ENCODE measurements at regions not wholly inside any gene's neighbourhood (a gene's known extent, or its start where the extent isn't known, plus 50 kb on each side); places are given as distances from the start of the nearest gene placed in this dataset.

GRCh38 chr5:110341836-110342235 is 384.6 kb downstream of the TMEM232 start:
- Histone ChIP-seq H3K9ac (ENCODE audit: low read length) (no peak overlapping the region), H3K4me1 (ENCODE audit: control insufficient read depth, insufficient read depth, low read length) (peaks cover 62% of the 10 kb centered on the region), H3K27me3 (replicated peaks; ENCODE audit: control insufficient read depth, insufficient read depth, low read length) (no peaks in the 10 kb centered on the region), H3K9me3 (ENCODE audit: control insufficient read depth, low read length) (no peaks in the 10 kb centered on the region), H3K4me3 (ENCODE audit: low read length) (no peak overlapping the region), H3K36me3 (ENCODE audit: control insufficient read depth, insufficient read depth, low read length, severe bottlenecking) (no peaks in the 10 kb centered on the region)
- DNase-seq (ENCODE audit: low read depth): no peak

GRCh38 chr5:110342683-110343082 is 383.8 kb downstream of the TMEM232 start:
- Histone ChIP-seq H3K27me3 (replicated peaks; ENCODE audit: control insufficient read depth, insufficient read depth, low read length) (no peaks in the 10 kb centered on the region), H3K9ac (ENCODE audit: low read length) (no peak overlapping the region), H3K4me3 (ENCODE audit: low read length) (no peak overlapping the region), H3K4me1 (ENCODE audit: control insufficient read depth, insufficient read depth, low read length) (peaks cover 66% of the 10 kb centered on the region), H3K9me3 (ENCODE audit: control insufficient read depth, low read length) (no peaks in the 10 kb centered on the region), H3K36me3 (ENCODE audit: control insufficient read depth, insufficient read depth, low read length, severe bottlenecking) (no peaks in the 10 kb centered on the region)
- no peak for DNase-seq (ENCODE audit: low read depth)

DNA sequence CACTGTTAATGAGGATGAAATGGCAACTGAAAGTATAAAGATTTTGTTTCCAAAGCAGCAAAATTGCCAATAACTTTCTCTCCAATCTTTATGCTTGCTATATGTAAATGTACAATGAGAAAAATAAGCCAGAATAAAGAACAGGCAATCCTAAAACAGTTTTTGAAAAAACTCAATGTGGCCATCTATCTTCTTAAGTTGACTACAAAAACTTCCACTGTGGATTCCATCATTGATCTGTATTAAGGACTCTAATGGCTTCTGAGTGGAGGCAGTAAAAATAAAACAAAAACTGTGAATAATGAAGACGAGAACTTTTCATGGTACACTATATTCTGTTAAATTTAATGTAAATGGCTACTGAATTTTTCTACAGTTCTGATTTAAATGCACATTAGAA is 382.9 kb downstream of the TMEM232 start:
- Histone ChIP-seq H3K36me3 (ENCODE audit: control insufficient read depth, insufficient read depth, low read length, severe bottlenecking) (no peaks in the 10 kb centered on the region), H3K9me3 (ENCODE audit: control insufficient read depth, low read length) (no peaks in the 10 kb centered on the region), H3K4me3 (ENCODE audit: low read length) (no peak overlapping the region), H3K4me1 (ENCODE audit: control insufficient read depth, insufficient read depth, low read length) (peaks cover 58% of the 10 kb centered on the region), H3K27me3 (replicated peaks; ENCODE audit: control insufficient read depth, insufficient read depth, low read length) (no peaks in the 10 kb centered on the region), H3K9ac (ENCODE audit: low read length) (no peak overlapping the region)
- DNase-seq (ENCODE audit: low read depth): no peak

GRCh38 chr5:110345623-110346022 is 380.8 kb downstream of the TMEM232 start:
- H3K9me3 ChIP-seq (ENCODE audit: control insufficient read depth, low read length): no peaks in the 10 kb centered on the region
- no peaks in the 10 kb centered on the region for H3K27me3 ChIP-seq (replicated peaks; ENCODE audit: control insufficient read depth, insufficient read depth, low read length)
- no peak overlapping the region for H3K4me3 ChIP-seq (ENCODE audit: low read length)
- DNase-seq (ENCODE audit: low read depth): no peak
- H3K36me3 ChIP-seq (ENCODE audit: control insufficient read depth, insufficient read depth, low read length, severe bottlenecking): no peaks in the 10 kb centered on the region
- H3K4me1 ChIP-seq (ENCODE audit: control insufficient read depth, insufficient read depth, low read length): peaks cover 48% of the 10 kb centered on the region
- no peak overlapping the region for H3K9ac ChIP-seq (ENCODE audit: low read length)

DNA sequence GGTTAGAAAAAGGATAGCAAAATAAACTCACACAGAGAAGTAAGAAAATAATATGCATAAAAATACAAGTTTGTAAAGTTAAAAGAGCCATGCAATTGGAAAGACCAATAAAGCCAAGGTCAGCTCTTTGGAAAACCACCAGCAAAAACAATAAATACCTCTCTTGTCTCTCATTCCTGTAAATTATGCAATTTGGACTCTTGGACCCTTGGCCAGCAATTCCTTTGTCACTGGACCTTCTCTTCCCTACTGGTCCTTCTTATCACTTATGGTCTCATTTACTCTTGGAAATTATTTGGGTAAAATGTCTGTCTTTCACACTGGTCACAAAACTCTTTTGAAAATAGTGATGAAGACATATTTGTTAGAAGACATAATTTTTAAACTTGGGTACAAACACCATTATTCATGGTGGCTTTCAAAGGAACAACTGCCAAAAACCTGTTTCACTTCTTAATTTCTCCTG is 379.5 kb downstream of the TMEM232 start:
- no peak for DNase-seq (ENCODE audit: low read depth)
- Histone ChIP-seq H3K9ac (ENCODE audit: low read length) (no peak overlapping the region), H3K4me1 (ENCODE audit: control insufficient read depth, insufficient read depth, low read length) (peaks cover 47% of the 10 kb centered on the region), H3K4me3 (ENCODE audit: low read length) (no peak overlapping the region), H3K27me3 (replicated peaks; ENCODE audit: control insufficient read depth, insufficient read depth, low read length) (no peaks in the 10 kb centered on the region), H3K36me3 (ENCODE audit: control insufficient read depth, insufficient read depth, low read length, severe bottlenecking) (no peaks in the 10 kb centered on the region), H3K9me3 (ENCODE audit: control insufficient read depth, low read length) (no peaks in the 10 kb centered on the region)

GRCh38 chr5:110347781-110348180 is 378.7 kb downstream of the TMEM232 start:
- no peak overlapping the region for H3K4me3 ChIP-seq (ENCODE audit: low read length)
- H3K36me3 ChIP-seq (ENCODE audit: control insufficient read depth, insufficient read depth, low read length, severe bottlenecking): no peaks in the 10 kb centered on the region
- DNase-seq (ENCODE audit: low read depth): no peak
- H3K9ac ChIP-seq (ENCODE audit: low read length): no peak overlapping the region
- no peaks in the 10 kb centered on the region for H3K9me3 ChIP-seq (ENCODE audit: control insufficient read depth, low read length)
- H3K27me3 ChIP-seq (replicated peaks; ENCODE audit: control insufficient read depth, insufficient read depth, low read length): no peaks in the 10 kb centered on the region
- H3K4me1 ChIP-seq (ENCODE audit: control insufficient read depth, insufficient read depth, low read length): peaks cover 39% of the 10 kb centered on the region

DNA sequence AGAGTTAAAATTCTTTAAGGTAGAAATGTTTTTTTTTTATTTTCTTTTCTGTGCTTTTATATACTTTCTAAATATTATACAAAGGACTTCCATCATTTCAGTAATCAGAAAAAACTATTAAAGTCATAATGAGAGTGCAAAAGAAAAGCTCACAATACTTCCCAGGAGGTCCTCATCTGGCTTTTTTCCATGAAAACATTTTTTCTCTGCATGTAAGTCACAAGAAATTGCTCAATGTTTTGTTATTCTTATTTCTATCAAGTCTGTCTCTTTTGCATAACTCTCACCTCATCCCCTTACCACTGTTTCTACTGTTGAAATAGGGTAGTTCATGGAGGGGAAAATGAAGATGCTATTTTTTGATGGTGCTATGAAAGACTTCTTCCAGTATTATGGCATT is 375.0 kb downstream of the TMEM232 start:
- no peaks in the 10 kb centered on the region for H3K27me3 ChIP-seq (replicated peaks; ENCODE audit: control insufficient read depth, insufficient read depth, low read length)
- no peaks in the 10 kb centered on the region for H3K9me3 ChIP-seq (ENCODE audit: control insufficient read depth, low read length)
- DNase-seq (ENCODE audit: low read depth): peak; percentile 83
- H3K36me3 ChIP-seq (ENCODE audit: control insufficient read depth, insufficient read depth, low read length, severe bottlenecking): no peaks in the 10 kb centered on the region
- H3K4me3 ChIP-seq (ENCODE audit: low read length): no peak overlapping the region
- H3K9ac ChIP-seq (ENCODE audit: low read length): no peak overlapping the region
- H3K4me1 ChIP-seq (ENCODE audit: control insufficient read depth, insufficient read depth, low read length): peaks cover 45% of the 10 kb centered on the region

DNA sequence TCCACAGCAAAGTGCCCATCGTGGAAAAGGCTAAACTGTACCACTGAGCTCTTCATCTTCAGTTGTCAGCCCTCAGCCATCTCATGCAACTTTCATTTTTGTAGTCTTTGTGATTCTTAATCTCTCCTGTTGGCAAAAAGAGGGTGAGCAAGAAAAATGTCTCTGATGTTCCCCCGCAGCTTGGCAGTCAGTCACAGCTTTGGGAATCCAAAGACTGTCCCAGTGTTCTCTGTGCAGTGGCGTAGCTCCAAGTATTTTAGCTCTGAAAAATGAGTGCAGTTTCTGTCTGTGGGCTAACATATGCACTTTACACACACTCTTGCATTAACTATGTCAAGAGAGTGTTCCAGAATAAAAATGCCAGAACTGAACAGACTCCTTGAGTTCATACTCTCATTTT is 372.2 kb downstream of the TMEM232 start:
- Histone ChIP-seq H3K27me3 (replicated peaks; ENCODE audit: control insufficient read depth, insufficient read depth, low read length) (no peaks in the 10 kb centered on the region), H3K4me1 (ENCODE audit: control insufficient read depth, insufficient read depth, low read length) (peaks cover 47% of the 10 kb centered on the region), H3K9me3 (ENCODE audit: control insufficient read depth, low read length) (no peaks in the 10 kb centered on the region), H3K36me3 (ENCODE audit: control insufficient read depth, insufficient read depth, low read length, severe bottlenecking) (no peaks in the 10 kb centered on the region), H3K9ac (ENCODE audit: low read length) (peak overlapping the region; percentile 53), H3K4me3 (ENCODE audit: low read length) (peak overlapping the region; percentile 43)
- peak; percentile 45 for DNase-seq (ENCODE audit: low read depth)

GRCh38 chr5:110354915-110355644 is 371.4 kb downstream of the TMEM232 start:
- DNase-seq (ENCODE audit: low read depth): no peak
- no peaks in the 10 kb centered on the region for H3K27me3 ChIP-seq (replicated peaks; ENCODE audit: control insufficient read depth, insufficient read depth, low read length)
- H3K4me3 ChIP-seq (ENCODE audit: low read length): peak overlapping the region; percentile 43
- no peaks in the 10 kb centered on the region for H3K9me3 ChIP-seq (ENCODE audit: control insufficient read depth, low read length)
- peaks cover 47% of the 10 kb centered on the region for H3K4me1 ChIP-seq (ENCODE audit: control insufficient read depth, insufficient read depth, low read length)
- H3K9ac ChIP-seq (ENCODE audit: low read length): peak overlapping the region; percentile 53
- no peaks in the 10 kb centered on the region for H3K36me3 ChIP-seq (ENCODE audit: control insufficient read depth, insufficient read depth, low read length, severe bottlenecking)

DNA sequence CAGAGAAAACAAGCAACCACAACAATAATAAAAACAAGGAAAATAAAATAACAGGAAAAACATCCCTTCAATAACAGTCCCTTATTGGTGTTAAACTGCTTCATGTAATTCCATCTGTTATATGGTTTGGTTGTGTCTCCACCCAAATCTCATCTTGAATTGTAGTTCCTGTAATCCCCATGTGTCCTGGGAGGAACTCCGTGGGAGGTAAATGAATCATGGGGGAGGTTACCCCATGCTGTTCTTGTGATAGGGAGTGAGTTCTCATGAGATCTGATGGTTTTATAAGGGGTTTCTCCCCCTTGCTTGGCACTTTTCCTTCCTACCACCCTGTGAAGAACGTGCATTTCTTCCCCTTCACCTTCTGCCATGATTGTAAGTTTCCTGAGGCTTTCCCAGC is 369.8 kb downstream of the TMEM232 start:
- DNase-seq (ENCODE audit: low read depth): no peak
- H3K9me3 ChIP-seq (ENCODE audit: control insufficient read depth, low read length): no peaks in the 10 kb centered on the region

GRCh38 chr5:110359221-110359620 is 367.2 kb downstream of the TMEM232 start:
- H3K27me3 ChIP-seq (replicated peaks; ENCODE audit: control insufficient read depth, insufficient read depth, low read length): no peaks in the 10 kb centered on the region
- H3K4me1 ChIP-seq (ENCODE audit: control insufficient read depth, insufficient read depth, low read length): peaks cover 38% of the 10 kb centered on the region
- no peak overlapping the region for H3K4me3 ChIP-seq (ENCODE audit: low read length)
- DNase-seq (ENCODE audit: low read depth): no peak
- no peak overlapping the region for H3K9ac ChIP-seq (ENCODE audit: low read length)
- H3K36me3 ChIP-seq (ENCODE audit: control insufficient read depth, insufficient read depth, low read length, severe bottlenecking): no peaks in the 10 kb centered on the region
- no peaks in the 10 kb centered on the region for H3K9me3 ChIP-seq (ENCODE audit: control insufficient read depth, low read length)

More for the DNA sequence above, 369.8 kb downstream of the TMEM232 start:
- Histone ChIP-seq H3K4me1 (ENCODE audit: control insufficient read depth, insufficient read depth, low read length) (peaks cover 42% of the 10 kb centered on the region), H3K4me3 (ENCODE audit: low read length) (no peak overlapping the region), H3K27me3 (replicated peaks; ENCODE audit: control insufficient read depth, insufficient read depth, low read length) (no peaks in the 10 kb centered on the region), H3K9ac (ENCODE audit: low read length) (no peak overlapping the region), H3K36me3 (ENCODE audit: control insufficient read depth, insufficient read depth, low read length, severe bottlenecking) (no peaks in the 10 kb centered on the region)

GRCh38 chr5:110361471-110361870 is 365.0 kb downstream of the TMEM232 start:
- no peaks in the 10 kb centered on the region for H3K36me3 ChIP-seq (ENCODE audit: control insufficient read depth, insufficient read depth, low read length, severe bottlenecking)
- H3K4me3 ChIP-seq (ENCODE audit: low read length): no peak overlapping the region
- no peaks in the 10 kb centered on the region for H3K27me3 ChIP-seq (replicated peaks; ENCODE audit: control insufficient read depth, insufficient read depth, low read length)
- H3K9ac ChIP-seq (ENCODE audit: low read length): no peak overlapping the region
- DNase-seq (ENCODE audit: low read depth): peak; percentile 32
- peaks cover 20% of the 10 kb centered on the region for H3K4me1 ChIP-seq (ENCODE audit: control insufficient read depth, insufficient read depth, low read length)
- no peaks in the 10 kb centered on the region for H3K9me3 ChIP-seq (ENCODE audit: control insufficient read depth, low read length)
